Stimulated activated naive CD8-positive, alpha-beta T cell treated with anti-CD3 and anti-CD28 coated beads, Interleukin-15, amount 100 ng/mL, for 72 hours (primary cell): ENCODE measurements at regions not wholly inside any gene's neighbourhood (a gene's known extent, or its start where the extent isn't known, plus 50 kb on each side); places are given as distances from the start of the nearest gene placed in this dataset.
A peak's percentile ranks its signal among the peaks of the same experiment; 100 is the strongest.
"Not testable (repeated sequence)": the region's sequence is repeated elsewhere in the genome, so short reads cannot be mapped to it uniquely, and the experiment has no call there.

Experiments
- ATAC-seq: fragments of 150-1000 bp; cut with Tn5 transposase; 2 replicates; pipeline ENCODE4 v1.10.0; 2021; ENCODE audit warnings: mild to moderate bottlenecking, moderate library complexity
- DNase-seq, 2 donors: peaks; one replicate each; pipeline ENCODE4 v3.0.0; 2021 to 2022
- H3K27ac Mint-ChIP-seq, 2 donors: one replicate each; pipeline ENCODE4 v1.8.0; 2022; ENCODE audit warnings: mild to moderate bottlenecking in 2 of 2, mixed read lengths in 2 of 2, moderate library complexity in 2 of 2
- H3K27me3 Mint-ChIP-seq: one replicate; pipeline ENCODE4 v1.8.0; 2022; ENCODE audit warnings: mixed read lengths
- H3K4me1 Mint-ChIP-seq: one replicate; pipeline ENCODE4 v1.8.0; 2022; ENCODE audit warnings: mild to moderate bottlenecking, mixed read lengths
- H3K4me3 Mint-ChIP-seq, 2 donors: one replicate each; pipeline ENCODE4 v1.8.0; 2022; ENCODE audit warnings: mild to moderate bottlenecking in 2 of 2, mixed read lengths in 2 of 2, moderate library complexity in 1 of 2
- H3K9me3 Mint-ChIP-seq, 2 donors: one replicate each; pipeline ENCODE4 v1.8.0; 2022; ENCODE audit warnings: mixed read lengths in 2 of 2

GRCh38 chr2:88913280-88913679 is 221.8 kb downstream of the RPIA start:
- H3K27me3 Mint-ChIP-seq: peaks cover 7% of the 10 kb centered on the region
- H3K9me3 Mint-ChIP-seq: no peaks in the 10 kb centered on the region
- DNase-seq (no peak), ATAC-seq (no peak)
- H3K4me3 Mint-ChIP-seq: no peak overlapping the region
- H3K27ac Mint-ChIP-seq: no peak overlapping the region
- no peaks in the 10 kb centered on the region for H3K4me1 Mint-ChIP-seq

- H3K27me3 Mint-ChIP-seq: peaks cover 19% of the 10 kb centered on the region
- DNase-seq (no peak), ATAC-seq (no peak)
- H3K4me1 Mint-ChIP-seq: no peaks in the 10 kb centered on the region
- no peak overlapping the region for H3K27ac Mint-ChIP-seq
- H3K9me3 Mint-ChIP-seq: no peaks in the 10 kb centered on the region
- no peak overlapping the region for H3K4me3 Mint-ChIP-seq
Measured at GRCh38 chr2:88919087-88919738, 227.7 kb downstream of the RPIA start.

GRCh38 chr2:88920399-88920798 is 228.9 kb downstream of the RPIA start:
- H3K9me3 Mint-ChIP-seq, H3K4me1 Mint-ChIP-seq, ATAC-seq, H3K27ac Mint-ChIP-seq, H3K4me3 Mint-ChIP-seq, DNase-seq: not testable (repeated sequence)
- peaks cover 19% of the 10 kb centered on the region for H3K27me3 Mint-ChIP-seq

- Mint-ChIP-seq H3K27ac (no peak overlapping the region), H3K27me3 (peaks cover 19% of the 10 kb centered on the region), H3K9me3 (no peaks in the 10 kb centered on the region), H3K4me1 (no peaks in the 10 kb centered on the region), H3K4me3 (no peak overlapping the region)
- no peak for DNase-seq
- no peak for ATAC-seq
Measured at GRCh38 chr2:88924533-88924932, 233.1 kb downstream of the RPIA start.

DNA sequence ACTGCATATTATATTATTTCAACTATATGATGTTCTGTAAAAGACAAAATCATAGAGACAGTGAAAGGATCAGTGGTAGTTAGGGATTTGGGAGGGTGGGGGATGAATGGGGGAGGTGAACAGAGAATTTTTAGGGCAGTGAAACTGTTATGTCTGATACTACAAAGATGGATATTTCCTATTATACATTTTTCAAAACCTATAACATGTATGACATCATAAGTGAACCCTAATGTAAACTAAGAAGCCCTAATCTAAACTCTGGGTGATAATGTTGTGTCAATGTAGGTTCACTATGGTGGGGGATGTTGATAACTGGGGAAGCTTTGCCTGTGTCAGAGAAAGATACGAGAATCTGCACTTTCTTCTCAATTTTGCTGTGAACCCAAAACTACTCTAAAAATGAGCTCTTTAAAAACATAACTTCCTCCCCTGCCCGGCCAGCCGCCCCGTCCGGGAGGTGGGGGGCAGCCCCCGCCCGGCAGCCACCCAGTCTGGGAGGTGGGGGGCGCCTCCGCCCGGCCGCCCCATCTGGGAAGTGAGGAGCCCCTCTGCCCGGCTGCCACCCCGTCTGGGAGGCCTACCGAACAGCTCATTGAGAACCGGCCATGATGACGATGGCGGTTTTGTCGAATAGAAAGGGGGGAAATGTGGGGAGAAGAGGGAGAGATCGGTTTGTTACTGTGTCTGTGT is 234.4 kb downstream of the RPIA start:
- Mint-ChIP-seq H3K4me3 (no peak overlapping the region), H3K27me3 (peaks cover 19% of the 10 kb centered on the region)
- no peak for ATAC-seq

DNA sequence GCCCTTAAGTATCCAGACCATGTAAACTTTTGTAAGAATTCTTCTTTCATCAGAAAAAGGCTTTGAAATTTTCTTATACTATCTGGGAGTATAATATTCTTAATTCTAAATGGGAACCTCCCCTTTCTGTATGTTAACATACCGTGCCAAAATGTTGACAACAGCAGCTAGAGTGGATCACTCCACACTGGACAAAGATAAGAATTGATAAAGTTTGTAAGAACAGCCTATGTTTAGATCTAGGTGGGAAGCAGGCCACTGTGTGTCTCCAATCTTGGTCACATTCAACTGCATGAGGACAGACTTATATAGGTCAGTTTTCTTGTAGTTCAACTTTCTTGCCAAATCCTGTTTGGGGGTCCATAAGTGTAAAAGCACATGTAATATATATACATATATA is 235.7 kb downstream of the RPIA start:
- Mint-ChIP-seq H3K4me1 (no peaks in the 10 kb centered on the region), H3K27me3 (peaks cover 18% of the 10 kb centered on the region), H3K4me3 (no peak overlapping the region), H3K27ac (no peak overlapping the region), H3K9me3 (no peaks in the 10 kb centered on the region)
- ATAC-seq: no peak
- DNase-seq: no peak

More for the DNA sequence above, 234.4 kb downstream of the RPIA start:
- Mint-ChIP-seq H3K4me1 (no peaks in the 10 kb centered on the region), H3K9me3 (no peaks in the 10 kb centered on the region), H3K27ac (no peak overlapping the region)
- no peak for DNase-seq

DNA sequence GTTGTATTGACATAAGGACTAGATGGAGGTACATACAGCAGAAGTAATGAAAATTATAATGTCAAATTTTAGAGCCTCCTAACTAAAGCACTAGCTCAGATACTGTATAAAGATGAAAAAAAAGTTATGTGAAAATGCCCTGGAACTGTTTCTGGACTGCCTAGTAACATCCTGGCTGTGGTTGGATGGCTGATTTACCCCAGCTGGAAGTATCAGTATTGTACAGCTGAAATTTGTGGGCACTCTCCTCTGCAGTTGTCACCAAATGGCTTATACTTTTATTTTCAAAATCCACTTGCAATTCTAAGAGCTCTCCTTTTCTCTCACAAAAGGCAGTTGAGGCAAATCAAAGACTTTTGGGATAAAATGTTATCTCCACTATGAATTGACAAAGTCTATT is 239.2 kb downstream of the RPIA start:
- no peak for DNase-seq

DNA sequence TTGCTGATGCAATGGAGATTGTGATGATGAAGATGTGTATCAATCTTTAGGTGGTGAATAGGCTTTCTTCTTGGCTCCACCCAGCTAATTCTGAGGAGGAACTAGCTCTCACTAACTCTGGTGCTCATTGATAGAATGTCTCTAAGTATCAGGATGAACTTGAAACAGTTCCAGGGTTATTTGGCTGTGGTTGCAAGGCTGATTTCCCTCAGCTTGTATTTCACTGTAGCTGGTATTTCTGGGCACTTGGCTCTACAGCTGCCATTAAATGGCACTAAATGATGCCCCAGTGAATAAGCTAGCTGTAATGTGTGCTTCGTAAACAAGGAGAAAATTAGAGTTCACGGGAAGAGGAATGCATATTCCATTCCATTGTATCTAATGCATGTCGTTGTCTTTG is 241.2 kb downstream of the RPIA start:
- DNase-seq: no peak
- no peaks in the 10 kb centered on the region for H3K27me3 Mint-ChIP-seq
- H3K4me3 Mint-ChIP-seq: no peak overlapping the region
- no peak overlapping the region for H3K27ac Mint-ChIP-seq
- ATAC-seq: no peak
- no peaks in the 10 kb centered on the region for H3K9me3 Mint-ChIP-seq
- peaks cover 5% of the 10 kb centered on the region for H3K4me1 Mint-ChIP-seq

More for the DNA sequence above, 239.2 kb downstream of the RPIA start:
- Mint-ChIP-seq H3K4me1 (peaks cover 5% of the 10 kb centered on the region), H3K4me3 (no peak overlapping the region), H3K9me3 (no peaks in the 10 kb centered on the region), H3K27me3 (no peaks in the 10 kb centered on the region), H3K27ac (no peak overlapping the region)
- ATAC-seq: no peak

DNA sequence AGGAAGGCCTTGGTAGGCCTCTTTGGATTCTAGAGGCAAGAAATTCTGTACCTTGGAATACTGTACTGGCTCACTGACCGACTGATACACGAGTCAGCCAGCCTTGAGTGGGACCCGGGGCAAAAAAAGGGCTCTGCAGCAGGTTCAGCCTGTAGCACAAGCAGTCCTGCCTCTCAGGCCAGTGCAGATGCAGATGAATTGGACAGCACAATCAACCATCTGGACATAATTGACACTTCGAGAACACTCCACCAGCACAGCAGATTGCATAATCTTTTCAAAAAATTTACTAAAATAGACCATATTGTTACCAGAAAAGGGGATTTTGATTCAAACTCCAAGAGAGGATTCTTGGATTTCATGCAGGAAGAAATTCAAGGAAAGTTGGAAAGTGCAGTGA is 241.6 kb downstream of the RPIA start:
- H3K4me1 Mint-ChIP-seq: peaks cover 5% of the 10 kb centered on the region
- no peak overlapping the region for H3K4me3 Mint-ChIP-seq
- no peaks in the 10 kb centered on the region for H3K27me3 Mint-ChIP-seq
- ATAC-seq (no peak), DNase-seq (no peak)
- H3K9me3 Mint-ChIP-seq: no peaks in the 10 kb centered on the region
- no peak overlapping the region for H3K27ac Mint-ChIP-seq

DNA sequence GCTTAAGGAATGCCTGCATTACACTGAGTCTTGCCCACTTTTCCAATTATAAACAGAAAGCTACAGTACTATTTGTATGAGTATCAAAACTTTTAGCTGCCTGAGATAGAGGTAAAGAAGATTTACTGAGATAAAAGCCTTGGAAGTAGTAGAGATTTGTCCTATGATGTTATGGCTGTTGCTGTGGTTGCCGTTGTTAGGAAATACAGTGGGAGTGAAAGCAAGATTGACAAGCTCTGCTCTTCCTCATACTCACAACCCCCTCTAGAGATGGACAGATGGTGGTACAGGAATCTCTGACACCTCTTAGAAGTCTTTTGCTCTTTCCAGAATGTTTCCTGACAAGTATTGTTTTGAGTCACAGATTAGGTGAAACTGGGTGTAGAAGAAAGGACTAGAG is 242.5 kb downstream of the RPIA start:
- no peak overlapping the region for H3K4me3 Mint-ChIP-seq
- H3K27ac Mint-ChIP-seq: peak overlapping the region in 1 of 2 donors; percentile 43
- no peak for DNase-seq
- no peaks in the 10 kb centered on the region for H3K9me3 Mint-ChIP-seq
- H3K4me1 Mint-ChIP-seq: peaks cover 5% of the 10 kb centered on the region
- no peak for ATAC-seq
- H3K27me3 Mint-ChIP-seq: no peaks in the 10 kb centered on the region

DNA sequence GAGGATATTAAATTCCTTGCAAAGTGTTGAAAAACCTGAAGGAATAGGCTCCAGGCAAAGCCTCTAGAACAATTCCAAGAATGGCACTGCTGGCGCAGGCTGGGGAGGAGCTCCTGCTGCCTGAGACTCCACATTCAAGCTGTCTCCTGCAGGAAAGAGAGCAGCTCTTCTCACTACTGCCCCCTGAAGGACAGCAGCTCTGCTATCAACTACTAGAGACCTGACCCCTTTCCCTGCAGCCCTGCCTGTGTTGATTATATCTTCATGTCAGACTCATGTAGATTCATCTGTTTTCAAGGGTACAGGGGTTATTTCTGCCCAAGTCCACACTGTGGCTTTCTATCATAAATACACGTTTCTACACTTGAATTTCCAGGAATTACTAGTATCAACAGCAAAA is 249.7 kb downstream of the RPIA start:
- H3K4me1 Mint-ChIP-seq, DNase-seq, H3K9me3 Mint-ChIP-seq, H3K4me3 Mint-ChIP-seq, H3K27ac Mint-ChIP-seq, H3K27me3 Mint-ChIP-seq, ATAC-seq: not testable (repeated sequence)

DNA sequence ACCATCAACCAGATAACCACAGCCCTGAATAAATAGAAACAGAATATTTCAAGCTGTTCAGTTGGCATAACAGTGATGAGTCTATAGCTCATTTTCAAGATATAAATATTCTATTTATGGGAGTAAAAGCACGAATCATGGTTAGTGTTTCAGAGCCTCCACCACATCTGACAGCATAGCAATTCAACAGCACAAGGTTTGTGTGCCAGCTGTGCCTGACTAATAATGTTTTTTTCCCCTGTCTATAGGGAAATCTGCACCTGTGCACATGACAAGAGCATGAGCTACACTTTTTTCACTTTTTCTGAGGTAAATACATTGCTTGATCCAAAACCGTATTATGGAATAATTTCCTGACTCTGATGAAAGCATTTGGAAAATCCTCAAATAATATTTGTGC is 251.3 kb downstream of the RPIA start:
- H3K27ac Mint-ChIP-seq: no peak overlapping the region
- H3K27me3 Mint-ChIP-seq: peaks cover 9% of the 10 kb centered on the region
- DNase-seq (no peak), ATAC-seq (no peak)
- H3K4me3 Mint-ChIP-seq: no peak overlapping the region
- H3K9me3 Mint-ChIP-seq: no peaks in the 10 kb centered on the region
- no peaks in the 10 kb centered on the region for H3K4me1 Mint-ChIP-seq

- H3K9me3 Mint-ChIP-seq: no peaks in the 10 kb centered on the region
- peaks cover 23% of the 10 kb centered on the region for H3K27me3 Mint-ChIP-seq
- DNase-seq (no peak), ATAC-seq (no peak)
- H3K27ac Mint-ChIP-seq: no peak overlapping the region
- no peak overlapping the region for H3K4me3 Mint-ChIP-seq
- H3K4me1 Mint-ChIP-seq: no peaks in the 10 kb centered on the region
Measured at GRCh38 chr2:88949336-88949735, 257.9 kb downstream of the RPIA start.

- no peaks in the 10 kb centered on the region for H3K9me3 Mint-ChIP-seq
- ATAC-seq (no peak), DNase-seq (no peak)
- no peaks in the 10 kb centered on the region for H3K4me1 Mint-ChIP-seq
- H3K27ac Mint-ChIP-seq: no peak overlapping the region
- H3K4me3 Mint-ChIP-seq: no peak overlapping the region
- H3K27me3 Mint-ChIP-seq: peaks cover 23% of the 10 kb centered on the region
Measured at GRCh38 chr2:88950010-88950409, 258.5 kb downstream of the RPIA start.

DNA sequence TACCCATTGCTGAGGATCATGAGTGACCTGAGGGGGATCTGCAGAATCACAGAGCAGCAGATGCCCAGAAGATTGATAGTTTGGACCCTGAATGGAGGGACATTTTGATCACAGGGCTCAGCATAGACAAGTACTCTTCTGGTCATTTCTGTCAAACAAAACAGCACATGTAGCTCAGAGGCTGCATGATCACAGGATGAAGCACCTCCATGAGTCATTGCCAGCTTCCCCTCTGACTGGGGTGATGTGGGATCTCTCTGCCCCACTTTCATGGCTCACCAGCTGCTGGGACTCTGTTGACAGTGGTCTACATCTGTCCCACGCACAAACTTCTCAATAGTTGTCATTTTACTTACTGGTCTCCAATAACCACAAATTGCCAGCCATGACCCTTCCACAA is 264.1 kb downstream of the RPIA start:
- Mint-ChIP-seq H3K4me3 (no peak overlapping the region), H3K9me3 (no peaks in the 10 kb centered on the region), H3K27me3 (peaks cover 23% of the 10 kb centered on the region), H3K27ac (no peak overlapping the region), H3K4me1 (no peaks in the 10 kb centered on the region)
- no peak for ATAC-seq
- DNase-seq: no peak

- Mint-ChIP-seq H3K27ac (no peak overlapping the region), H3K4me1 (no peaks in the 10 kb centered on the region), H3K4me3 (no peak overlapping the region), H3K9me3 (no peaks in the 10 kb centered on the region), H3K27me3 (peaks cover 28% of the 10 kb centered on the region)
- ATAC-seq: no peak
- no peak for DNase-seq
Measured at GRCh38 chr2:88959480-88960204, 268.2 kb downstream of the RPIA start.
